Activated naive CD8-positive, alpha-beta T cell treated with anti-CD3 and anti-CD28 coated beads, Interleukin-2, amount 10 ng/mL, durations not matched to agents 7 days and 5 days (primary cell): ENCODE measurements at regions not wholly inside any gene's neighbourhood (a gene's known extent, or its start where the extent isn't known, plus 50 kb on each side); places are given as distances from the start of the nearest gene placed in this dataset.

Source experiments
- ATAC-seq: fragments of 150-1000 bp; cut with Tn5 transposase; one replicate; pipeline ENCODE4 v1.10.0; 2021; ENCODE audit warnings: low read depth, moderate library complexity
- POLR2A ChIA-PET: fragments of 350-600 bp; sonication (Branson Sonifier 250); formaldehyde crosslinking; loops from one replicate; lab custom pipeline; 2021; ENCODE audit warnings: antibody characterized with exemption; lab: Charles Lee
- DNase-seq: peaks from one replicate; pipeline ENCODE4 v3.0.0; 2021
- H3K27ac Mint-ChIP-seq: one replicate; pipeline ENCODE4 v1.8.0; 2022; ENCODE audit warnings: mild to moderate bottlenecking, mixed read lengths
- H3K27me3 Mint-ChIP-seq: one replicate; pipeline ENCODE4 v1.8.0; 2022; ENCODE audit warnings: mild to moderate bottlenecking, moderate library complexity, mixed read lengths
- H3K36me3 Mint-ChIP-seq: one replicate; pipeline ENCODE4 v1.8.0; 2021; ENCODE audit warnings: mild to moderate bottlenecking, mixed read lengths
- H3K4me1 Mint-ChIP-seq: one replicate; pipeline ENCODE4 v1.8.0; 2021; ENCODE audit warnings: mixed read lengths
- H3K4me3 Mint-ChIP-seq: one replicate; pipeline ENCODE4 v1.8.0; 2022; ENCODE audit warnings: mild to moderate bottlenecking, moderate library complexity, mixed read lengths
- H3K9me3 Mint-ChIP-seq: one replicate; pipeline ENCODE4 v1.8.0; 2021; ENCODE audit warnings: mixed read lengths

DNA sequence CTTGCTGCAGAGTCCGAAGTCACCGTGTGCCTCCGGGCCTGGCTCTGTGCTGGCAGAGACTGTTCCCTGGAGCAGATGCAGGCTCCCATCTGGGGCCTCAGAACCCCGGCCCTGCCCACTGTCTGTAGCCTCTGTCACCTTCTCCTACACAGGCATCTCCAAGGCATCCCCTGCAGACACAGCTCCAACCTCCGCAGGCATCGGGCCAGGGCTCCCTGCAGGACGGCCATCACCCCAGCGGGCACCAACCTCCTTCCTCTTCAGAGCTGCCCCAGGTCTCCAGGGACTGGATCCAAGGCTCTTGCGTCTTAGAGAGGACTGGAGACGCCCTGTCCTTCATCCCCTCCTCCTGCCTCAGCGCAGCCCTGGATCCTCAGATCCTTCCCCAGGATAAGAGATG lies 69.9 kb upstream of the MYL10 start:
- POLR2A ChIA-PET = no interaction called here
- H3K27me3 Mint-ChIP-seq = no peaks in the 10 kb centered on the region
- H3K4me1 Mint-ChIP-seq = no peaks in the 10 kb centered on the region
- no peak overlapping the region for H3K27ac Mint-ChIP-seq
- ATAC-seq (no peak), DNase-seq (no peak)
- H3K4me3 Mint-ChIP-seq = no peak overlapping the region
- H3K9me3 Mint-ChIP-seq = no peaks in the 10 kb centered on the region
- no peaks in the 10 kb centered on the region for H3K36me3 Mint-ChIP-seq

DNA sequence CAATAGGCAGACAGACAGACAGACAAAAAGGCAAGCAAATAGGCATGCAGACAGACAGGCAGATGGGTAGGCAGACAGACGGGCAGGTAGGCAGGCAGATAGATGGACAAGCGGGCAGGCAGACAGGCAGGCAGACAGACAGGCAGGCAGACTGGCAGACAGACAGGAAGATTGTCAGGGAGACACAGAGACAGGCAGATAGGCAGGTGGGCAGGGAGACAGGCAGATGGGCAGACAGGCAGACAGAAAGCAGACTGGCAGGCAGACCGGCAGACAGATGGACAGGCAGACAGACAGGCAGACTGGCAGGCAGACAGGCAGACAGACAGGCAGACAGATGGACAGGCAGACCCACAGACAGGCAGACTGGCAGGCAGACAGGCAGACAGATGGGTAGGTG lies 70.3 kb upstream of the MYL10 start:
- no peaks in the 10 kb centered on the region for H3K4me1 Mint-ChIP-seq
- ATAC-seq (no peak), DNase-seq (no peak)
- no peaks in the 10 kb centered on the region for H3K9me3 Mint-ChIP-seq
- H3K27ac Mint-ChIP-seq = no peak overlapping the region
- H3K27me3 Mint-ChIP-seq = no peaks in the 10 kb centered on the region
- POLR2A ChIA-PET = no interaction called here
- H3K4me3 Mint-ChIP-seq = no peak overlapping the region
- H3K36me3 Mint-ChIP-seq = no peaks in the 10 kb centered on the region

DNA sequence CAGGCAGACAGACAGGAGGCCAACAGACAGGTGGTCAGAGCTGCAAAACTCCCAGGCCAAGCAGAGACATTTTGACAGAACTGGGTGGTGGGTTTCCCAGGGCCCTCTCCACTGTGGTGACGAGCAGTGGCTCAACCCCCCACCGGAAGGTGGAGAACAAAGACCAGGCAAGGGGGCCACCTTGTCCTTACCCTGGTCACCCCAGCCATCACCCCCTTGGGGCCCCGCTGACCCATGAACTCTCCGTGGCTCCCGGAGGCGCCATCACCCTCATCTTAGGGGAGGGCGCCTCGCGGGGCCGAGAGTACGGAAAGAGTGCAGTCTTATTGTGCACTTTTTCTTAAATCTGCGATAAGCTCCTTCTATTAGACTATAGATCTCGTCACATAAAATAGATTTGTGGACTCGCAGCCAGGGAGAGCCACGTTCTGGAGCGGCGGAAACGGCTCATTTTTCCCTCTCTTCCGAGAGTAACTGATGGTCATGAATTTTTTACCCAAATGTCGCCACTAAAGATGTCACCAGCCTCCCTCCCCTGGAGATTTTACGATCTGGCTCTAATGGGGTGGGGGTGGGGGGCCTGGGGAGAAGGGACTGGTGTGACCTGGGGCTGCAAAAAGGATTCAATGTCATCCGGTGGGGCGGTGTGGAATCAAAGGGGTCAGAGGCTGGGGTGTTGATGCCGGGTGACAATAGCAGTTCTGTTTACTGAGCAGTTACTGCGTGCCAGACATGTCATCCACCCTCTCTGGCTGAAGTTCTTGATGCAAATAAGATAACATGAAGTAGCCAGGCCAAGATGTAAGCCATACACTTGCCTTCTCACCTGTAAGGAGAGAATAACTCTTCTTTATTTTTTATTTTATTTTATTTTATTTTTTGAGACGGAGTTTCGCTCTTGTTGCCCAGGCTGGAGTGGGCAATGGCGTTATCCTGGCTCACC lies 71.1 kb upstream of the MYL10 start:
- no peaks in the 10 kb centered on the region for H3K4me1 Mint-ChIP-seq
- H3K4me3 Mint-ChIP-seq = no peak overlapping the region
- no peaks in the 10 kb centered on the region for H3K36me3 Mint-ChIP-seq
- H3K27ac Mint-ChIP-seq = no peak overlapping the region
- POLR2A ChIA-PET = interaction anchor here (0.7 kb wide), 1 partner anchor 118 kb away, joined by 4 read pairs; no protein-coding TSS in a partner anchor
- H3K27me3 Mint-ChIP-seq = no peaks in the 10 kb centered on the region
- no peaks in the 10 kb centered on the region for H3K9me3 Mint-ChIP-seq
- ATAC-seq (no peak), DNase-seq (no peak)

DNA sequence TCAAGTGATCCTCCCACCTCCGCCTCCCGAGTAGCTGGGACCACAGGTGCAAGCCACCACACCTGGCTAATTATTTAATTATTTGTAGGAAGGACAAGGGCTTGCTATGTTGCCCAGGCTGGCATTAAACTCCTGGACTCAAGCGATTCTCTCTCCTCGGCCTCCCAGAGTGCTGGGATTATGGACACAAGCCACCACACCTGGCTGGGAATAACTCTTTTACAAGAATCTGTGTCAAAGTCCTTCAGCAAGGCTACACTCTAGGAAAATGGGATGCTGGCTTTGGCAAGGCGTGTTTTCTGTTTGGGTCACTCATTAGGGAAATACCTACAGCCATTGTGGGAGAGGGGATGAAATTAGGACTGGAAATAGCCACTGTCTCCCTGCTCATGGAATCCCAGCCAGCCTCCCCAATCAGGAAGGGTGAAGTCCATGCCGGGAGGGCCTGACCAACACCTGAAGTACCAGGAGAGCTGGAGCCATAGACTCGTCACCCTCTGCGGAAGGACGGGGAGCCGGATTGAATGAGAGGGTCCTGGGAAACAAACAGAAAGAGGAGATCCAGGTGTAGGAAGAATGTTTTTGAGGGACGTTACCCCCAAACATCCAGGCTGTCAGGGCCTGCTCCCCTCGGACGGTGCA lies 72.2 kb upstream of the MYL10 start:
- Mint-ChIP-seq H3K4me1 (no peaks in the 10 kb centered on the region), H3K36me3 (no peaks in the 10 kb centered on the region), H3K27ac (no peak overlapping the region), H3K9me3 (no peaks in the 10 kb centered on the region), H3K4me3 (no peak overlapping the region), H3K27me3 (no peaks in the 10 kb centered on the region)
- POLR2A ChIA-PET = no interaction called here
- ATAC-seq (no peak), DNase-seq (no peak)

DNA sequence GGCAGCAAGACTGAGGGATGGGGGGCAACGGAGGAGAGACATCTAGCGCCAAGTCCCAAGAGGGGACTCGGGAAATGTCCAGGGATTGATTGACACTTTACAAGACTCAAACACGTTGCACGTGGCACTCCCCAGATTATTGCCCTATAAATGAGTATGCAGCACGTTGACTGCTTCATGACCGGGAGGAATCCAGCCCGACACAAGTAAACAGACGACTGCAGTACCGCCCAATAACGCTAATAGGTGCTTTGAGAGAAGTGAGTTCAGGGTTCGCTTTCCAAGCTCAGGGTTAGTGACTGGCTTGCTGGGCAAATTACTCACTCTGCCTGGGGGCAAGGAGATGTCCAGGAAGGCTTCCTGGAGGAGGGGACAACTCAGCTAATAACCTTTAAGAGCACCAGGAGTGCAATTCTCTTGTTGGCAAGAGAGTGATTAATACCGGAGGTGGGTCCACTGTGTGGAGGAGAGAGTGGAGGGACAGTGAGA lies 73.3 kb upstream of the MYL10 start:
- H3K36me3 Mint-ChIP-seq = no peaks in the 10 kb centered on the region
- DNase-seq (no peak), ATAC-seq (no peak)
- H3K27me3 Mint-ChIP-seq = no peaks in the 10 kb centered on the region
- H3K4me1 Mint-ChIP-seq = no peaks in the 10 kb centered on the region
- H3K27ac Mint-ChIP-seq = no peak overlapping the region
- H3K4me3 Mint-ChIP-seq = no peak overlapping the region
- POLR2A ChIA-PET = no interaction called here
- no peaks in the 10 kb centered on the region for H3K9me3 Mint-ChIP-seq

DNA sequence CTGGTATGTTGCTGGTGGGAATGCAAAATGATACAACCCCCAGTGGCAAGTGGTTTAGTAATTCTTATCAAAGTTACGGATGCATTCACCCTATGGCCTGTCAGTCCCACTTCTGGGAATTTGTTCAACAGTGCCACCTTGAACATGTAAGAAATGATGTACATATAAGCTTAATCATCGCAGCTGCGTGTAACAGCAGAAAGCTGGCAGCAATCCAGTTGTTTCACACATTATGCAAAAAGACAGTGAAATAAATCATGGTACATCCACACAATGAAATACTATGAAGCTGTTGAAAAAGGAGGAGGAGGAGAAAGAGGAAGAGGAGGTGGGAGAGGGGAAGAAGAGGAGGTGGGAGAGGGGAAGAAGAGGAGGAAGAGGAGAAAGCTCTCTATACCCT lies 76.2 kb upstream of the MYL10 start:
- Mint-ChIP-seq H3K27ac (no peak overlapping the region), H3K4me3 (no peak overlapping the region), H3K9me3 (no peaks in the 10 kb centered on the region), H3K36me3 (no peaks in the 10 kb centered on the region), H3K4me1 (no peaks in the 10 kb centered on the region), H3K27me3 (peaks cover 4% of the 10 kb centered on the region)
- no peak for ATAC-seq
- no peak for DNase-seq
- POLR2A ChIA-PET = no interaction called here

DNA sequence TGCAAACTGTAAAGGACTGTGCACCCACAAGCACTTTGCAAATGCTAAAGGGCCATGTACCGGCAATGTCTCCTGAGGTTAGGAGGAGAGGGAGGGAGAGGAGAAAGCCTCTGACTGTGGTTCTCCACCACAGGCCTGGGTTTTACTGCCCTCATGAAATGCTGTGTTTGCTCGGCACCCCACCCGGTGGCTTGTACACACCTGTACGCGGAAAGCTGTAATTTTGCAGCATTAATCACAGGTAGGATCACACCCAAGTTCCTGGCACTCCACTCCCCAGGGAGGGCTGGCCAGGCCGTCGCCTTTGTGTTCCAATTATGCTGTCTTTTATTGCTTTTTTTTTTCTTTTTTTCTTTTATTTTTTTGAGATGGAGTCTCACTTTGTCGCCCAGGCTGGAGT lies 78.5 kb upstream of the MYL10 start:
- no peaks in the 10 kb centered on the region for H3K36me3 Mint-ChIP-seq
- POLR2A ChIA-PET = no interaction called here
- no peak overlapping the region for H3K4me3 Mint-ChIP-seq
- H3K4me1 Mint-ChIP-seq = no peaks in the 10 kb centered on the region
- H3K27ac Mint-ChIP-seq = no peak overlapping the region
- ATAC-seq = no peak
- H3K27me3 Mint-ChIP-seq = peaks cover 6% of the 10 kb centered on the region
- DNase-seq = no peak
- H3K9me3 Mint-ChIP-seq = no peaks in the 10 kb centered on the region

DNA sequence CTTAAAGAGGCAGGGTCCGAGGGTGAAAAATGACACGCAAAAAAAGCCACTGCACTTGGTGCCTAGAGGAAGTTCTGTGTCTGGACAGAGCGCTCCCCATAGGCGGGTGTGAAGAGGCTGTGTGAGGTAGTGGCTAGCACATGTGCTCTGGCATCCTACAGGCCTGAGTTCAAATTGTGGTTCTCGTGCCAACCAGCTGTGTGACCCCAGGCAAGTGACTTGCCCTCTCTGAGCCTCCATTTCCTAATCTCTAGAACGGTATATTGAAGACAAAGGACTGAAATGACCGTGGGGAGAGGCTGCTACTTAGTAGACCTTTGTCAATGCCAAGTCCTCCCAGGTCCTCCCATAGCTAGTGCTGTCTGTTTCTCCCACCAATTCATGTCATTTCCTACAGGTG lies 79.1 kb upstream of the MYL10 start:
- no peak for ATAC-seq
- Mint-ChIP-seq H3K27me3 (peaks cover 6% of the 10 kb centered on the region), H3K36me3 (no peaks in the 10 kb centered on the region), H3K4me3 (no peak overlapping the region), H3K4me1 (no peaks in the 10 kb centered on the region), H3K9me3 (no peaks in the 10 kb centered on the region), H3K27ac (no peak overlapping the region)
- POLR2A ChIA-PET = no interaction called here
- no peak for DNase-seq

DNA sequence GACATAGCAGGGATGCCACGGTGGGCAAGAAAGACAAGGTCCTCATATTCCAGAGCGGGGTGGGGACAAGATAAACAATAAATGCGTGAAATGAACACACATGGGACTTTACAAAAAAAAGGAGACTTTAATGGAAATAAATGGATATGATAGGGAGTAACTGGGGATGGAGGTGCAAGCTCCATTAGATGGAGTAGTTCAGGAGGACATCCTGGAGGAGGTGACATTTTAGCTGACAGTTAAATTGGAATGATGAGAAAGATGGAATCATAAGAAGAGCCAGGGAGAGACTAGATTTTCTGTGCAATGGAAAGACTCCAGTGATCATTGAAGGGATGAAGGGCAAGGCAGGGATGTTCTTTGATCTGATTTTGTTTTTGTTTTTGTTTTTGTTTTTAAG lies 83.6 kb upstream of the MYL10 start:
- Mint-ChIP-seq H3K27me3 (peaks cover 6% of the 10 kb centered on the region), H3K9me3 (no peaks in the 10 kb centered on the region), H3K27ac (no peak overlapping the region), H3K4me3 (no peak overlapping the region), H3K36me3 (no peaks in the 10 kb centered on the region), H3K4me1 (no peaks in the 10 kb centered on the region)
- POLR2A ChIA-PET = interaction anchor here (0.7 kb wide), 1 partner anchor 51 kb away, joined by 7 read pairs; no protein-coding TSS in a partner anchor
- ATAC-seq = no peak
- DNase-seq = no peak

DNA sequence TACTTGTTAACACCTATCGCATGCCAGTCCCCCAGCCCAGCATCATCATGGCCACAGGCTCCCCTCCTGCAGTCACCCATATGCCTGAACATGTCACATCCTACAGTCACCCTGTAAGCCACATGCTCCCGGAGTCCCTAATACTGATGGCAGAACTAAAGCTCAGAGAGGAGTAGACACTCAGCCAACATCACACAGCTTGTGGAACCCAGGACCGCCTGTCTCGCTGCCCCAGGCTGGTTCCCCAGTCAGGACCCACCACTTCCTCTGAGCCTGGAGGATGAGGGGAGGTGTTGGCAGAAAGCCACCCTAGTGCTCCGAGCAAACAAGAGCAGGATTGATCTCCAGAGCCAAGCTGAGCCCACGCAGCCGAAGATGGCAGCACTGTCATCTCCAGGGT lies 85.0 kb upstream of the MYL10 start:
- H3K27ac Mint-ChIP-seq = no peak overlapping the region
- H3K9me3 Mint-ChIP-seq = no peaks in the 10 kb centered on the region
- no peaks in the 10 kb centered on the region for H3K36me3 Mint-ChIP-seq
- POLR2A ChIA-PET = no interaction called here
- no peaks in the 10 kb centered on the region for H3K4me1 Mint-ChIP-seq
- no peak for ATAC-seq
- peaks cover 8% of the 10 kb centered on the region for H3K27me3 Mint-ChIP-seq
- H3K4me3 Mint-ChIP-seq = no peak overlapping the region
- no peak for DNase-seq

DNA sequence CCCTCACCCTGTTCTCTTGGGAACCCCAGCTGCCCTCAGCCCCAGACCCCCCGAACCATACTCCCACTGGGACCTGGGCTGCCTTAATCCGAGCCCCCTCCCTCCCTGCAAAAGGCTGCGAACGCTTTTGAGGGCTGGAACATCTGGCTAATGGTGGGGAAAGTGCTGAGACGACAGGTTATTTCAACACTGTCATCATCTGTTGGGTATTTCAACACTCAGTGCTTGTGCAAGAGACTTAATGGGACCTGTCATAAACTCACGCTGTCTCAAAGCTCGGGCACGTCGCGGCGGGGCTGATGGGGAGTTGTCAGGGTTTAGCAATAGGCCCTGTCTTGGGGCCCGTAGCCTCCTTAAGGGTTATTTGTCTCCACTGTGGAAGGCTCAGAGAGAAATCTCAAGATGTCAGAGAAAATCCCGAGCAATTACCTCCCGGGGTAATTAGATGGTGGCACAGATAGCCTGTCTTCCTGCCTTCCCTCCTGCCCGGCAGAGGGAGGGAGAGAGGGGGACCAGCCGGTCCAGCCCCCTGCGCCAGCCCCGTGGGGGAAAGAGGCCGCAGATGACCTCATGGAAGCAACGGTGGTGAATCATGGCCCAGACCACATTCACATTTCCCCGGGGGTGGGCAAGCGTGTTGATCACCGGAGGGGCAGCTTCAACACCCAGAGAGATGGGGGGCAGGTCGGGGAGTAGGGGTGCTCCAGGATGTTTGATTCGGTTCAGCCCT lies 88.7 kb upstream of the MYL10 start:
- no peaks in the 10 kb centered on the region for H3K9me3 Mint-ChIP-seq
- H3K27ac Mint-ChIP-seq = no peak overlapping the region
- ATAC-seq (no peak), DNase-seq (no peak)
- peaks cover 3% of the 10 kb centered on the region for H3K4me1 Mint-ChIP-seq
- no peak overlapping the region for H3K4me3 Mint-ChIP-seq
- peaks cover 2% of the 10 kb centered on the region for H3K27me3 Mint-ChIP-seq
- POLR2A ChIA-PET = no interaction called here
- no peaks in the 10 kb centered on the region for H3K36me3 Mint-ChIP-seq

DNA sequence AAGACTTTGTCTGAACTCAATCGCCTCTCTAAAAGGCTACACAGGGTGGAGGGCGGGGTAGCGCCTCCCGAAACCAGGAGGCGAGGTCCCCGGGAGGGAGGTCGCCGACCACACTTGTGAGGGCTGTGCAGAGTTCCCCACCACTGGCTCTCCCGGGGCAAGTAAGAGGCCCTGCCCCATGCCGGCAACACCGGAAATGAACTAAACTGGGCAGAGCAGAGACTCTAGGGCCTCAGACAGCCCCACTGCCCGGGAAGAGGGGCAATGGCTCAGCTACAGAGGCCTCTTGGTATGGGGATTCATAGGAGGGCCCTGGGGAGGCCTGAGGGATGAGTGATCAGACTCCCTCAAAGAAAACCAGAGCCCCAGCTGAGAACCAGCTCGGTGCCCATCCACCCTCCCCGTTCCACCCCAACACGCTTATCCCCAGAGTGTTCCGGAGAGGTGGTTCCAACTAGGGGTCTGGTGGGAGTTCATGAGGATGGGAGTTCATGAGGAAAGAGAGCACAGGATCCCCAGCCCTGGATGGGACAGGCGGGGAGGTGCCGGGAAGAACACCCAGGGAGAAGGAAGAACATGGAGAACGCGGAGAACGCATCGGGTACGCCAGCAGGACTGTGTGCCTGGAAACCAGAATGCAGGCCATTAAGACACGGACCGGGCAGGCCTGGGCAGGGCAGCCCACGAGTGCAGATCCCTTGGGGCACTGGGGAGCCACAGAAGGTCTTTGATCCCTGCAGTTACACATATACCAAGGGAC lies 89.4 kb upstream of the MYL10 start:
- H3K36me3 Mint-ChIP-seq = no peaks in the 10 kb centered on the region
- ATAC-seq = no peak

DNA sequence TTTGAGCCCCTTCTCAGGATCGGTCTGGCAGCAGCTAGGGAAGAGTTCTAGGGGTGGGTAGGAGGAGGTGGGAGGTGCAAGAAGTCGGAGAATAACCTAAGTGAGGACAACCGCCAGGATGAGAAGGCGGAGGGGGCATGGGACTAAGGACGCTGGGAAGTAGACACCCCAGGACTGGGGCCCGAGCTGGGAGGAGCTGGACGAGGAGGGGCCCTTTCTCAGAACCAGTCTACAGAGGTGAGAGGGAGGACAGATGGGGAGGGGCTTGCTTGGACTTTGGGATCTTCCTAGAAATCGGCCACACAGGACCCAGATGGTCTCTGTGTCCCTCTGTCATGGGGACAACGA lies 90.0 kb upstream of the MYL10 start:
- Mint-ChIP-seq H3K4me3 (no peak overlapping the region), H3K4me1 (peaks cover 3% of the 10 kb centered on the region), H3K27me3 (peaks cover 2% of the 10 kb centered on the region), H3K27ac (no peak overlapping the region), H3K36me3 (no peaks in the 10 kb centered on the region), H3K9me3 (no peaks in the 10 kb centered on the region)
- ATAC-seq (no peak), DNase-seq (no peak)
- POLR2A ChIA-PET = no interaction called here

More for the DNA sequence above, 89.4 kb upstream of the MYL10 start:
- no peak overlapping the region for H3K4me3 Mint-ChIP-seq
- no peak for DNase-seq
- H3K27me3 Mint-ChIP-seq = peaks cover 2% of the 10 kb centered on the region
- H3K4me1 Mint-ChIP-seq = peaks cover 3% of the 10 kb centered on the region
- POLR2A ChIA-PET = no interaction called here
- H3K9me3 Mint-ChIP-seq = no peaks in the 10 kb centered on the region
- H3K27ac Mint-ChIP-seq = peak overlapping the region; percentile 51
